Testis (tissue), 2 donors: ENCODE measurements at regions not wholly inside any gene's neighbourhood (a gene's known extent, or its start where the extent isn't known, plus 50 kb on each side); places are given as distances from the start of the nearest gene placed in this dataset.

Source experiments
- DNase-seq: peaks from one replicate; pipeline ENCODE4 v3.0.0-alpha.2; 2019
- H3K27ac ChIP-seq, 2 donors: fragments of 200-600 bp; sonication (generic); one replicate each; pipeline ENCODE4 v1.5.1; 2019
- H3K27me3 ChIP-seq: fragments of 200-600 bp; sonication (generic); one replicate; pipeline ENCODE4 v1.5.1; 2019
- H3K36me3 ChIP-seq: fragments of 200-600 bp; sonication (generic); one replicate; pipeline ENCODE4 v1.5.1; 2017; ENCODE audit warnings: low read depth; ENCODE audit errors: missing control alignments
- H3K4me1 ChIP-seq: fragments of 200-600 bp; sonication (generic); one replicate; pipeline ENCODE4 v1.5.1; 2019
- H3K4me3 ChIP-seq, 2 donors: fragments of 200-600 bp; sonication (generic); one replicate each; pipeline ENCODE4 v1.5.1; 2017 to 2019
- H3K9me3 ChIP-seq: fragments of 200-600 bp; sonication (generic); one replicate; pipeline ENCODE4 v1.5.1; 2017
- POLR2A ChIP-seq: fragments of 450-650 bp; IDR thresholded peaks from one replicate; pipeline ENCODE4 v1.6.1; 2017; ENCODE audit warnings: antibody characterized with exemption, mild to moderate bottlenecking, moderate library complexity
- WGBS, 2 donors: methylation state at CpG; one replicate each; pipeline ENCODE4 v1.1.5; 2018; 5-methylcytosine and 5-hydroxymethylcytosine counted together
- intact Hi-C: fragments of 100-400 bp; cut with DNase I; formaldehyde crosslinking; loops from one replicate; pipeline ENCODE4 v1.15.1; 2023; ENCODE audit warnings: low total_unique reads
- TF ChIP-seq, protein P1 (sequence below), 3 experiments: fragments of 450-650 bp in 2 of 3; fragments of 200-600 bp in 1 of 3; sonication (generic) in 1 of 3; IDR thresholded peaks; one replicate each; pipeline ENCODE4 v1.5.1; 2016 to 2019; ENCODE audit warnings: antibody characterized with exemption in 3 of 3, mild to moderate bottlenecking in 2 of 3, moderate library complexity in 1 of 3

DNA sequence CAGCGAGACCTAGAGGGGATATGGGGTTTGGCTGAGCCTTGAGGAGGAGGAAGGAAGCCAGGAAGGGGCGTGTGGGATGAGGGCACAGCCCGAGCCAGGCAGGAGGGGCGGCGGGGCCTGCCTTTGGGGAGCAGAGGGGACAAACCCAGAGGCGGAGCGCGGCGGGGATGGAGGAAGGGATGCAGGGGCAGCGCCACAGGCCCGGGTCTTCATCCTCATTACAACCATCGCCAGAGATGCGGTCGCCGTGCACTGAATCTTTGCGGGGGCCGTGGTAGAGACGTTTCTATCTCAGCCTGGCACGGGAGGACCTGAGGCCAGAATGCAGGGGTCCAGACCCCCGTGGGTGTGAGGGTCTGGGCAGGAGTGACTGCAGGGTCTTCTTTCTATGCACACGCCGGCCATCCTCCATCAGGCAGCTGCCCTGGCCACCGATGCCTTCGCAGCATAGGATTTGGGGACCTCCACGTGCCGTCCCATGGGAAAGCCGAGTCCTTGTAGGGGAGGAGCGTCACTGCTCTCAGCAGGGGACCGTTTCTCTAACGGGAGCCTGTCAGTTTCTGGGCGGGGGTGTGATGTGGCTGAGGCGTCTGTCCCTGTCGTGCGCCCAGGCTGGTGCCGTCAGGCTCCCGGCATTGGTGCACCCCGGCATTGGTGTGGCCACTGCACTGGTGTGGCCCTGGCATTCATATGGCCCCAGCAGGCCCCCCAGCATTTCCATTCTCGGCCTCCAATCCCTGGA lies 1267.9 kb downstream of the BRD1 start:
- Histone ChIP-seq H3K27me3 (no peaks in the 10 kb centered on the region), H3K4me1 (no peaks in the 10 kb centered on the region), H3K4me3 (no peak overlapping the region), H3K36me3 (no peaks in the 10 kb centered on the region), H3K9me3 (no peaks in the 10 kb centered on the region), H3K27ac (no peak overlapping the region)
- 73 to 84% methylated on average over 11 to 38 of the region's 38 CpGs for WGBS, 2 donors
- intact Hi-C loops = no loop called here
- DNase-seq = no peak
- no peak for TF ChIP-seq POLR2A
- TF ChIP-seq, protein P1, sequence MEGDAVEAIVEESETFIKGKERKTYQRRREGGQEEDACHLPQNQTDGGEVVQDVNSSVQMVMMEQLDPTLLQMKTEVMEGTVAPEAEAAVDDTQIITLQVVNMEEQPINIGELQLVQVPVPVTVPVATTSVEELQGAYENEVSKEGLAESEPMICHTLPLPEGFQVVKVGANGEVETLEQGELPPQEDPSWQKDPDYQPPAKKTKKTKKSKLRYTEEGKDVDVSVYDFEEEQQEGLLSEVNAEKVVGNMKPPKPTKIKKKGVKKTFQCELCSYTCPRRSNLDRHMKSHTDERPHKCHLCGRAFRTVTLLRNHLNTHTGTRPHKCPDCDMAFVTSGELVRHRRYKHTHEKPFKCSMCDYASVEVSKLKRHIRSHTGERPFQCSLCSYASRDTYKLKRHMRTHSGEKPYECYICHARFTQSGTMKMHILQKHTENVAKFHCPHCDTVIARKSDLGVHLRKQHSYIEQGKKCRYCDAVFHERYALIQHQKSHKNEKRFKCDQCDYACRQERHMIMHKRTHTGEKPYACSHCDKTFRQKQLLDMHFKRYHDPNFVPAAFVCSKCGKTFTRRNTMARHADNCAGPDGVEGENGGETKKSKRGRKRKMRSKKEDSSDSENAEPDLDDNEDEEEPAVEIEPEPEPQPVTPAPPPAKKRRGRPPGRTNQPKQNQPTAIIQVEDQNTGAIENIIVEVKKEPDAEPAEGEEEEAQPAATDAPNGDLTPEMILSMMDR (IDR thresholded peaks at IDR 0.05) = no peak

DNA sequence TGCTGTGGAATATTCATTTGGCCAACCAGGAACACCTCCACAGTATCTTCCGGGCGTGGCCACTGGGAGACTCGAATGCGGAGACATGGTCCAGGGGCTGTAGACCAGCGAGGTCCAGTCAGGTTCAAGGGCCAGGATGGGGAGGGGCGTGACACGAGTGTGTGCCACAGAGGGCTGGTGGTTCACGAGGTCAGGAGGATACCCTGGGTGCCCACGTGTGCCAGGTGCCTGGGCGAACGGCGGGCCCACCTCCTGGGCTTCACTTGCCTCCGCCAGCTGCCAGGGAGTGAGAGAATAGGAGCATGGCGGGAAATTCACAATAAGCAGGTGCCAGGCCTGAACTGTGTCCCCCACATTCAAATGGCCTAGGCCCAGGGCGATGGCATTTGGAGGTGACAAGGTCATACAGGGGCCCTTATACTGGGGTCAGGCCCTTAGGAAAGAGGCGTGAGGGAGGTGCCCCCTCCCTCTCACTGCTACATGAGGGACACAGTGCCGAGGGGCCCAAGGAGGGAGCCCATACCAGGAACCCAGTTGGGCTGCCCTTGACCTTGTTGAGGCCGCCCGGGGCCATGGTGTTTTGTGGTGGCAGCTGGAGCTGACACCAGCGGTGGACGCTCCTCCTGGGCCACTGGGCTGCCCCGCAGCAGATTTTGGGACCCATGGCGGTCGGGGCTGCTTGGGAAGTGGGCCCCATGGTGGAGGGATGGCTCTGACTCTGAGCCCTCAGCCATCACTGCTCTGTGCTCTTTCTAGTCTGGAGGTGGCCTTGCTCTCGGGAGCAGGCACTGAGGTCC lies 1268.9 kb downstream of the BRD1 start:
- H3K9me3 ChIP-seq = no peaks in the 10 kb centered on the region
- intact Hi-C loops = no loop called here
- 93 to 95% methylated on average over 15 to 25 of the region's 25 CpGs for WGBS, 2 donors
- no peak overlapping the region for H3K27ac ChIP-seq
- DNase-seq = no peak
- H3K4me3 ChIP-seq = no peak overlapping the region
- no peaks in the 10 kb centered on the region for H3K4me1 ChIP-seq
- H3K27me3 ChIP-seq = no peaks in the 10 kb centered on the region
- TF ChIP-seq, protein P1 (IDR thresholded peaks at IDR 0.05) = no peak
- no peak for TF ChIP-seq POLR2A
- no peaks in the 10 kb centered on the region for H3K36me3 ChIP-seq

DNA sequence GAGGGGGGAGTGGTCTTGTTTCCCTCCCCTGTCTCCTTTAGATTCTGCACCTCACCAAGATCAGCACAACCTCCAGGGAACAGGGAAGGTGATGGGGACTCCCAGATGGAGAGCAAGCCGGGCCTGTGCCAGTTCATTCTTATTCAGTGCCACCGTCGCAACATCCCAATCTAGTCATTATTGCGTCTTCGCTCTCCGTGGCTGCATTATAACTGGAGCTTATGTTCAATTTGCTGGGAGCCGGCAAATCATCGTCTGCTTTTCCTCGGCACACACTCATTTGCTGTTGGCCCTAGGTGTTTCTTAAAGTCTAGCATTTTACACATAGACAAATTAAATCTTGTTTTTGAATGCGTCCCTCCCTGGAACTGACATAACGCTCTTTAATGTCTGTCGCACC lies 1269.7 kb downstream of the BRD1 start:
- Histone ChIP-seq H3K27me3 (no peaks in the 10 kb centered on the region), H3K9me3 (no peaks in the 10 kb centered on the region), H3K27ac (no peak overlapping the region), H3K4me1 (no peaks in the 10 kb centered on the region), H3K36me3 (no peaks in the 10 kb centered on the region), H3K4me3 (no peak overlapping the region)
- WGBS, 2 donors = 96 to 97% methylated on average over 12 of the region's 12 CpGs
- DNase-seq = no peak
- TF ChIP-seq, protein P1 (IDR thresholded peaks at IDR 0.05) = no peak
- no peak for TF ChIP-seq POLR2A
- intact Hi-C loops = no loop called here

DNA sequence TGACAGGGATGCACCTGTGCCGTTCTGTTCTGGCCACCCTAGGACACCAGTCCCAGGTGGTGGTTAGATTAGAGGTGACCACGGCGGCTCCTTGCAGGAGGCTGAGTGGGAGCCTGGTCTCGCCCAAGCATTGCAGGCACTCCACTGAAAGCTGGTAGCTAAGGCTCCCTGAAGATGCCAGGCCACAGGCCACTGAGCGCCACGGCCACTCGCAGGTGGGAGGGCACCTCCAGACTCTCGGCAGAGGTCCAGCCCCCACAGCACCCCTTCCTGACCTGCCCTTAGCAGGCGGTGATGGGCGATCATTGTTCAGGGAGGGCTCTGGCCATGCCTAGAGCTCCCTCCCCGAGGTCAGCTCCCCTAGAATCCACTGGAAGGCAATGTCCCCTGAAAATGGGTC lies 1270.2 kb downstream of the BRD1 start:
- WGBS, 2 donors = 80 to 90% methylated on average over 2 to 11 of the region's 11 CpGs
- no peak overlapping the region for H3K4me3 ChIP-seq
- H3K36me3 ChIP-seq = no peaks in the 10 kb centered on the region
- no peak overlapping the region for H3K27ac ChIP-seq
- no peak for TF ChIP-seq POLR2A
- TF ChIP-seq, protein P1 (IDR thresholded peaks at IDR 0.05) = no peak
- H3K9me3 ChIP-seq = no peaks in the 10 kb centered on the region
- DNase-seq = no peak
- no peaks in the 10 kb centered on the region for H3K4me1 ChIP-seq
- intact Hi-C loops = no loop called here
- no peaks in the 10 kb centered on the region for H3K27me3 ChIP-seq
